Liver (tissue), 3 donors: ENCODE measurements at regions not wholly inside any gene's neighbourhood (a gene's known extent, or its start where the extent isn't known, plus 50 kb on each side); places are given as distances from the start of the nearest gene placed in this dataset.

ENCODE experiments used
- FOXA2 ChIP-seq: IDR thresholded peaks from 2 replicates; pipeline ENCODE4 v1.6.1; 2016; ENCODE audit warnings: antibody characterized with exemption
- GABPA ChIP-seq, 2 donors: IDR thresholded peaks in 1 of 2; conservative IDR thresholded peaks in 1 of 2; 2 replicates each; pipeline ENCODE4 v1.6.1; 2016; ENCODE audit warnings: antibody characterized with exemption in 2 of 2, mild to moderate bottlenecking in 1 of 2, moderate library complexity in 1 of 2
- HNF4A ChIP-seq, 2 donors: conservative IDR thresholded peaks; 2 replicates each; pipeline ENCODE4 v1.6.1; 2016; ENCODE audit warnings: antibody characterized with exemption in 2 of 2, mild to moderate bottlenecking in 2 of 2
- HNF4G ChIP-seq: IDR thresholded peaks from 2 replicates; pipeline ENCODE4 v1.6.1; 2016; ENCODE audit warnings: antibody characterized with exemption
- RAD21 ChIP-seq, 2 donors: IDR thresholded peaks; 2 replicates each; pipeline ENCODE4 v1.6.1; 2016; ENCODE audit warnings: antibody characterized with exemption in 2 of 2, mild to moderate bottlenecking in 2 of 2
- TAF1 ChIP-seq: conservative IDR thresholded peaks from 2 replicates; pipeline ENCODE4 v1.6.1; 2016; ENCODE audit warnings: antibody characterized with exemption, mild to moderate bottlenecking
- YY1 ChIP-seq: IDR thresholded peaks from 2 replicates; pipeline ENCODE4 v1.6.1; 2016; ENCODE audit warnings: antibody characterized with exemption, mild to moderate bottlenecking
- TF ChIP-seq, protein P1 (sequence below): IDR thresholded peaks from 2 replicates; pipeline ENCODE4 v1.6.1; 2016; ENCODE audit warnings: antibody characterized with exemption, mild to moderate bottlenecking
- TF ChIP-seq, protein P2 (sequence below): fragments of 150-350 bp; IDR thresholded peaks from 2 replicates; pipeline ENCODE4 v1.5.1; 2017; ENCODE audit warnings: improper control_type of control experiment, low read depth, low read length; ENCODE audit not compliant: missing input control
- TF ChIP-seq, protein P3 (sequence below): IDR thresholded peaks from 2 replicates; pipeline ENCODE4 v1.6.1; 2016; ENCODE audit warnings: antibody characterized with exemption
- TF ChIP-seq, protein P4 (sequence below): IDR thresholded peaks from 2 replicates; pipeline ENCODE4 v1.6.1; 2016; ENCODE audit warnings: antibody characterized with exemption
- donor health status: healthy.
- donor health status: healthy.

DNA sequence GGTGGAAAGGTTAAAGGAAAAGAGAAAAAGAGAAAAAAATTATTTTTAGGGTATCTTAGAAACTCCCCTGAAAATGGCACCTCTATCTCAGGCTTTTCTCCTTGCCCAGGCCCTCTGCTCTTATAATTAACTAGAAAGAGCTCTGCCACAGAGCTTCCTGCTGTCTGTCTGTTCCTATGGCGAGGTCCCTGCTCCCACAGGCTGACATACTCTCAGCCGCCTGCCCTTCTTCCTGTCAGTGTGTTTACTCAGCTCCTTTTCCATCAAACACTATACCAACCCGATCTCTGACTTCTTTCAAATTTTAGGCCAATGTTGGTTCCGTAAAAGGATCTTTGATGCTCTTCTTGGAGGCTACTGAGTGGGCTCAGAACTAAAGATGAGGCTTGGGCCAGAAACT lies 482.6 kb downstream of the DMAC1 start:
- TF ChIP-seq, protein P1, sequence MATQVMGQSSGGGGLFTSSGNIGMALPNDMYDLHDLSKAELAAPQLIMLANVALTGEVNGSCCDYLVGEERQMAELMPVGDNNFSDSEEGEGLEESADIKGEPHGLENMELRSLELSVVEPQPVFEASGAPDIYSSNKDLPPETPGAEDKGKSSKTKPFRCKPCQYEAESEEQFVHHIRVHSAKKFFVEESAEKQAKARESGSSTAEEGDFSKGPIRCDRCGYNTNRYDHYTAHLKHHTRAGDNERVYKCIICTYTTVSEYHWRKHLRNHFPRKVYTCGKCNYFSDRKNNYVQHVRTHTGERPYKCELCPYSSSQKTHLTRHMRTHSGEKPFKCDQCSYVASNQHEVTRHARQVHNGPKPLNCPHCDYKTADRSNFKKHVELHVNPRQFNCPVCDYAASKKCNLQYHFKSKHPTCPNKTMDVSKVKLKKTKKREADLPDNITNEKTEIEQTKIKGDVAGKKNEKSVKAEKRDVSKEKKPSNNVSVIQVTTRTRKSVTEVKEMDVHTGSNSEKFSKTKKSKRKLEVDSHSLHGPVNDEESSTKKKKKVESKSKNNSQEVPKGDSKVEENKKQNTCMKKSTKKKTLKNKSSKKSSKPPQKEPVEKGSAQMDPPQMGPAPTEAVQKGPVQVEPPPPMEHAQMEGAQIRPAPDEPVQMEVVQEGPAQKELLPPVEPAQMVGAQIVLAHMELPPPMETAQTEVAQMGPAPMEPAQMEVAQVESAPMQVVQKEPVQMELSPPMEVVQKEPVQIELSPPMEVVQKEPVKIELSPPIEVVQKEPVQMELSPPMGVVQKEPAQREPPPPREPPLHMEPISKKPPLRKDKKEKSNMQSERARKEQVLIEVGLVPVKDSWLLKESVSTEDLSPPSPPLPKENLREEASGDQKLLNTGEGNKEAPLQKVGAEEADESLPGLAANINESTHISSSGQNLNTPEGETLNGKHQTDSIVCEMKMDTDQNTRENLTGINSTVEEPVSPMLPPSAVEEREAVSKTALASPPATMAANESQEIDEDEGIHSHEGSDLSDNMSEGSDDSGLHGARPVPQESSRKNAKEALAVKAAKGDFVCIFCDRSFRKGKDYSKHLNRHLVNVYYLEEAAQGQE, result no peak
- TF ChIP-seq TAF1, result no peak
- TF ChIP-seq, protein P2, sequence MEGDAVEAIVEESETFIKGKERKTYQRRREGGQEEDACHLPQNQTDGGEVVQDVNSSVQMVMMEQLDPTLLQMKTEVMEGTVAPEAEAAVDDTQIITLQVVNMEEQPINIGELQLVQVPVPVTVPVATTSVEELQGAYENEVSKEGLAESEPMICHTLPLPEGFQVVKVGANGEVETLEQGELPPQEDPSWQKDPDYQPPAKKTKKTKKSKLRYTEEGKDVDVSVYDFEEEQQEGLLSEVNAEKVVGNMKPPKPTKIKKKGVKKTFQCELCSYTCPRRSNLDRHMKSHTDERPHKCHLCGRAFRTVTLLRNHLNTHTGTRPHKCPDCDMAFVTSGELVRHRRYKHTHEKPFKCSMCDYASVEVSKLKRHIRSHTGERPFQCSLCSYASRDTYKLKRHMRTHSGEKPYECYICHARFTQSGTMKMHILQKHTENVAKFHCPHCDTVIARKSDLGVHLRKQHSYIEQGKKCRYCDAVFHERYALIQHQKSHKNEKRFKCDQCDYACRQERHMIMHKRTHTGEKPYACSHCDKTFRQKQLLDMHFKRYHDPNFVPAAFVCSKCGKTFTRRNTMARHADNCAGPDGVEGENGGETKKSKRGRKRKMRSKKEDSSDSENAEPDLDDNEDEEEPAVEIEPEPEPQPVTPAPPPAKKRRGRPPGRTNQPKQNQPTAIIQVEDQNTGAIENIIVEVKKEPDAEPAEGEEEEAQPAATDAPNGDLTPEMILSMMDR, result no peak
- TF ChIP-seq, protein P3, sequence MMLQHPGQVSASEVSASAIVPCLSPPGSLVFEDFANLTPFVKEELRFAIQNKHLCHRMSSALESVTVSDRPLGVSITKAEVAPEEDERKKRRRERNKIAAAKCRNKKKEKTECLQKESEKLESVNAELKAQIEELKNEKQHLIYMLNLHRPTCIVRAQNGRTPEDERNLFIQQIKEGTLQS, result no peak
- no peak for TF ChIP-seq HNF4A (conservative IDR thresholded peaks at IDR 0.05)
- TF ChIP-seq, protein P4, sequence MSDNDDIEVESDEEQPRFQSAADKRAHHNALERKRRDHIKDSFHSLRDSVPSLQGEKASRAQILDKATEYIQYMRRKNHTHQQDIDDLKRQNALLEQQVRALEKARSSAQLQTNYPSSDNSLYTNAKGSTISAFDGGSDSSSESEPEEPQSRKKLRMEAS, result no peak
- no peak for TF ChIP-seq RAD21 (IDR thresholded peaks at IDR 0.05)
- TF ChIP-seq FOXA2, result no peak
- no peak for TF ChIP-seq YY1
- no peak for TF ChIP-seq GABPA (IDR thresholded peaks at IDR 0.05 in 1 of 2, conservative IDR thresholded peaks at IDR 0.05 in 1 of 2)
- no peak for TF ChIP-seq HNF4G
